PC-3 (cell line): ENCODE measurements at regions not wholly inside any gene's neighbourhood (a gene's known extent, or its start where the extent isn't known, plus 50 kb on each side); places are given as distances from the start of the nearest gene placed in this dataset.
"Not testable (repeated sequence)": the region's sequence is repeated elsewhere in the genome, so short reads cannot be mapped to it uniquely, and the experiment has no call there.

Experiments used
- ATAC-seq: fragments of 200-7000 bp; cut with Tn5 transposase; 2 replicates; pipeline ENCODE4 v1.9.1; 2020; ENCODE audit warnings: mild to moderate bottlenecking, moderate library complexity
- BruUV-seq: library from RNA; stranded (reverse); fragments of 400-500 nt; replicated peaks from 2 replicates; lab custom pipeline; 2021; lab: Mats Ljungman, UMichigan
- CTCF ChIA-PET: fragments of 300-600 bp; sonication (Branson Sonifier 250); formaldehyde crosslinking; loops from one replicate; lab custom pipeline; 2022; ENCODE audit warnings: antibody characterized with exemption; lab: Charles Lee
- POLR2A ChIA-PET: fragments of 300-600 bp; sonication (Branson Sonifier 250); formaldehyde crosslinking; loops from one replicate; lab custom pipeline; 2022; ENCODE audit warnings: antibody characterized with exemption; ENCODE audit not compliant: unreplicated experiment; lab: Charles Lee
- DNase-seq: peaks from one replicate; pipeline ENCODE4 v3.0.0-alpha.2; 2015
- H2AFZ ChIP-seq: fragments of 300-600 bp; sonication (generic); 2 replicates; pipeline ENCODE4 v1.6.0; 2016; ENCODE audit warnings: antibody characterized with exemption, low read length
- H3F3A ChIP-seq: fragments of 300-600 bp; sonication (generic); one replicate; pipeline ENCODE4 v1.6.0; 2017; ENCODE audit warnings: antibody characterized with exemption, low read length, control low read depth, mild to moderate bottlenecking; ENCODE audit not compliant: unreplicated experiment
- H3K27ac ChIP-seq: fragments of 300-600 bp; sonication (generic); 2 replicates; pipeline ENCODE4 v1.5.1; 2016; ENCODE audit warnings: mild to moderate bottlenecking, low read length
- H3K27me3 ChIP-seq: fragments of 300-600 bp; sonication (generic); 2 replicates; pipeline ENCODE4 v1.6.1; 2016; ENCODE audit warnings: low read length, mixed read lengths
- H3K36me3 ChIP-seq: fragments of 300-600 bp; sonication (generic); 2 replicates; pipeline ENCODE4 v1.6.1; 2016; ENCODE audit warnings: low read depth, mixed run types, low read length, mixed read lengths
- H3K4me1 ChIP-seq: fragments of 300-600 bp; sonication (generic); 2 replicates; pipeline ENCODE4 v1.5.1; 2016; ENCODE audit warnings: low read length; ENCODE audit not compliant: insufficient read depth
- H3K4me2 ChIP-seq: fragments of 300-600 bp; sonication (generic); 2 replicates; pipeline ENCODE4 v1.6.0; 2016; ENCODE audit warnings: low read length
- H3K4me3 ChIP-seq: fragments of 300-600 bp; sonication (generic); 2 replicates; pipeline ENCODE4 v1.5.1; 2016; ENCODE audit warnings: mild to moderate bottlenecking, low read length, mixed read lengths
- H3K79me2 ChIP-seq: fragments of 300-600 bp; sonication (generic); 2 replicates; pipeline ENCODE4 v1.6.1; 2017; ENCODE audit warnings: low read length, mixed read lengths
- H3K9ac ChIP-seq: fragments of 300-600 bp; sonication (generic); 2 replicates; pipeline ENCODE4 v1.6.0; 2016; ENCODE audit warnings: mild to moderate bottlenecking, low read length
- H3K9me2 ChIP-seq: fragments of 300-600 bp; sonication (generic); replicated peaks from 2 replicates; pipeline ENCODE4 v1.6.1; 2016; ENCODE audit warnings: mixed run types, low read length, mixed read lengths
- H3K9me3 ChIP-seq: fragments of 300-600 bp; sonication (generic); 2 replicates; pipeline ENCODE4 v1.6.1; 2016; ENCODE audit warnings: low read length, mixed read lengths
- H4K20me1 ChIP-seq: fragments of 300-600 bp; sonication (generic); 2 replicates; pipeline ENCODE4 v1.6.1; 2016; ENCODE audit warnings: low read length, mixed read lengths
- EZH2 ChIP-seq: fragments of 300-600 bp; sonication (generic); IDR thresholded peaks from one replicate; pipeline ENCODE4 v1.6.1; 2017; ENCODE audit warnings: antibody characterized with exemption, mild to moderate bottlenecking, low read length; ENCODE audit not compliant: unreplicated experiment
- EZH2phosphoT487 ChIP-seq: fragments of 300-600 bp; sonication (generic); IDR thresholded peaks from 2 replicates; pipeline ENCODE4 v1.6.1; 2018; ENCODE audit warnings: mild to moderate bottlenecking, antibody characterized with exemption, low read length, borderline replicate concordance
- intact Hi-C: fragments of 100-400 bp; cut with micrococcal nuclease; formaldehyde crosslinking; loops from 2 replicates; pipeline ENCODE4 v1.9.0; 2023
- TF ChIP-seq, protein P1 (sequence below): fragments of 300-600 bp; sonication (generic); conservative IDR thresholded peaks from 2 replicates; pipeline ENCODE4 v1.5.1; 2017; ENCODE audit warnings: antibody characterized with exemption, low read depth, mild to moderate bottlenecking, low read length

DNA sequence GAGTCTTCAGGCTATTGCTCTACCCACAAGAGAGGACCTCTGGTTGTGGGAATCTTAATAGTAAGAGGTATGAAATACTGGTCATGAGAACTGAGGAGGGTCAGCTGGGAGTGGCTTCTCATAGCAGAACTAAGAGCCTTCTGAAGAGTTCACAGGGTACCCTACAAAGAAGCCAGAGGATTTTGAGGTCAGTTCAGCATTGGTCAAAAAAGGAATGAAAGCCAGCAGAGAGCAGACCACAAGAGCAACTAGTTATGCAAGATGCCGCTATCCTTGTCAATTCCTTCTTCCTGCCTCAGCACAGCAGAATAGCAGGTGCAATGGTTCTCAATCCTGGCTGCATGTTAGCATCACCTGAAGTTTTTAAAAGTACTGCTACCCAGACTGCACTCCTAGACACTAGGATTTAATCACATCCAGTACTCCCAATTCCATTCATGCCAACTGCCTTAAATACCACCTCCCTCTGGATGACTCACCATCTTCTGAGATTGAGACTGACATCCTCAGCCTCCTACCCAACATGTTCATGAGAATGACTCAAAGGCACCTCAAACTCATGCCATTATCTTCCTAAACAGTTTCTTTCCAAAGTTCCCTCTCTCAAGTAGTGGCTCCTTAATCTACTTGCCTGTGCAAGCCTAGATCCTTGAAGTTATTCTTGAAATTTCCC lies 81.0 kb upstream of the RBMS1 start:
- POLR2A ChIA-PET: no interaction called here
- Histone ChIP-seq H3K79me2 (no peaks in the 10 kb centered on the region), H3K4me3 (no peak overlapping the region), H3K27me3 (no peaks in the 10 kb centered on the region), H3F3A (no peaks in the 10 kb centered on the region), H3K9me3 (no peaks in the 10 kb centered on the region), H3K9me2 (no peaks in the 10 kb centered on the region), H3K36me3 (peaks cover 2% of the 10 kb centered on the region; the same call in 1 of the 2 replicates), H2AFZ (no peak overlapping the region), H3K9ac (no peak overlapping the region), H3K4me1 (peaks cover 7% of the 10 kb centered on the region; the same call in 1 of the 2 replicates), H3K27ac (no peak overlapping the region), H4K20me1 (no peaks in the 10 kb centered on the region), H3K4me2 (no peak overlapping the region)
- BruUV-seq: no TSS peak
- CTCF ChIA-PET: no interaction called here
- TF ChIP-seq EZH2phosphoT487 (no peak), EZH2 (no peak)
- TF ChIP-seq, protein P1, sequence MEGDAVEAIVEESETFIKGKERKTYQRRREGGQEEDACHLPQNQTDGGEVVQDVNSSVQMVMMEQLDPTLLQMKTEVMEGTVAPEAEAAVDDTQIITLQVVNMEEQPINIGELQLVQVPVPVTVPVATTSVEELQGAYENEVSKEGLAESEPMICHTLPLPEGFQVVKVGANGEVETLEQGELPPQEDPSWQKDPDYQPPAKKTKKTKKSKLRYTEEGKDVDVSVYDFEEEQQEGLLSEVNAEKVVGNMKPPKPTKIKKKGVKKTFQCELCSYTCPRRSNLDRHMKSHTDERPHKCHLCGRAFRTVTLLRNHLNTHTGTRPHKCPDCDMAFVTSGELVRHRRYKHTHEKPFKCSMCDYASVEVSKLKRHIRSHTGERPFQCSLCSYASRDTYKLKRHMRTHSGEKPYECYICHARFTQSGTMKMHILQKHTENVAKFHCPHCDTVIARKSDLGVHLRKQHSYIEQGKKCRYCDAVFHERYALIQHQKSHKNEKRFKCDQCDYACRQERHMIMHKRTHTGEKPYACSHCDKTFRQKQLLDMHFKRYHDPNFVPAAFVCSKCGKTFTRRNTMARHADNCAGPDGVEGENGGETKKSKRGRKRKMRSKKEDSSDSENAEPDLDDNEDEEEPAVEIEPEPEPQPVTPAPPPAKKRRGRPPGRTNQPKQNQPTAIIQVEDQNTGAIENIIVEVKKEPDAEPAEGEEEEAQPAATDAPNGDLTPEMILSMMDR: no peak
- ATAC-seq (peak; percentile 76), DNase-seq (peak; percentile 78)
- intact Hi-C loops: no loop called here

DNA sequence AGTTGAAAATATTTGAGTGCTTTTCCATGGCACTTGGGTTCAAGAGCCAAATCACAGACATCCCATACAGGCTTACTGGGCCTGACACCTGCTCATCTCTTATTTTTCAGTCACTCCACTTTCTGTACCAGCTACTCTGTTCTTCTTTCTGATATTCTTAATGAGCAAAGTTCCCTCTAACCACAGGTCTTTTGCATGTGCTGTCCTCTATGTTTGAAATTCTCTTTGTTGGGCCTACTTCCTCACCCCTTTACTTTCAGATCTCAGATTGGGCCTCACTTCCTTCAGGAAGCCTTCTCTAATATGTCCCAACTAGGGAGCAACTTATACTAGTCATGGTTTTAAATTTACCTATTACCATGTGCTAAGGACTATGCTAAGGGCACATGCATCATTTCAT lies 81.8 kb upstream of the RBMS1 start:
- no TSS peak for BruUV-seq
- no peak overlapping the region for H3K9ac ChIP-seq
- H3K27me3 ChIP-seq: no peaks in the 10 kb centered on the region
- POLR2A ChIA-PET: no interaction called here
- TF ChIP-seq, protein P1: no peak
- TF ChIP-seq EZH2 (no peak), EZH2phosphoT487 (no peak)
- H3K9me3 ChIP-seq: no peaks in the 10 kb centered on the region
- no peak overlapping the region for H3K4me2 ChIP-seq
- peaks cover 2% of the 10 kb centered on the region; the same call in 1 of the 2 replicates for H3K36me3 ChIP-seq
- no peak overlapping the region for H2AFZ ChIP-seq
- H3K4me3 ChIP-seq: no peak overlapping the region
- H3K79me2 ChIP-seq: no peaks in the 10 kb centered on the region
- H4K20me1 ChIP-seq: no peaks in the 10 kb centered on the region
- H3F3A ChIP-seq: no peaks in the 10 kb centered on the region
- H3K9me2 ChIP-seq: no peaks in the 10 kb centered on the region
- ATAC-seq (no peak), DNase-seq (no peak)
- H3K27ac ChIP-seq: no peak overlapping the region
- intact Hi-C loops: no loop called here
- CTCF ChIA-PET: no interaction called here
- H3K4me1 ChIP-seq: peaks cover 7% of the 10 kb centered on the region; the same call in 1 of the 2 replicates

DNA sequence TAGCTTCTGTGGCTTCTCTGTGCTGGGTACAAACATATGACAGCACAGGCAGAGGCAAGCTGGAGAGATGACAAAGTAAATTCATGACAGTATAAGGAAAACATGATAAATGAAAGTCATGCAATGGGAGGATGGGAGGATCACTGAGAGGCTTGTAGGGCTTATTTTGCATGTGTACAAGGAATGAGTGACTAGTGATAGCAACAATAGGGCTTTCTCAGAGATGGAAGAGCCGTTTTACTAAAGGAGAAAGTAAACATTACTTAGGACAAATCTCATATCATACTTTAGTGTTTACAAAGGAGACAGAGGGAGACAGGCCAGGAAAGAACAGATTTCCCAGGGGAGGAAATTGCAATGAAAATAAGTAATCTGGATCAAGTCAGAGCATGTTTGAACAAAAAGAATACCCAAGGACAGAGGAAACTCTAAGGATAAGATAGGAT lies 82.5 kb upstream of the RBMS1 start:
- POLR2A ChIA-PET: no interaction called here

DNA sequence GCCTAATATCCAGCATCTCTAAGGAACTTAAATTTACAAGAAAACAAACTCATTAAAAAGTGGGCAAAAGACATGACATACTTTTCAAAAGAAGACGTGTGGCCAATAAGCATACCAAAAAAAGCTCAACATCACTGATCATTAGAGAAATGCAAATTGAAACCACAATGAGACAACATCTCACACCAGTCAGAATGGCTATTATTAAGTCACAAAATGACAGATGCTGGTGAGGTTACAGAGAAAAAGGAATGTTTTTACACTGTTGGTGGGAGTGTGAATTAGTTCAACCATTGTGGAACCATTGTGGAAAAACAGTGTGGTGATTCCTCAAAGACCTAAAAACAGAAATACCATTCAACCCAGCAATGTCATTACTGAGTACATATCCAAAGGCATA lies 83.5 kb upstream of the RBMS1 start:
- H3K9me2 ChIP-seq, H3K4me1 ChIP-seq, BruUV-seq, H3K4me2 ChIP-seq, H3F3A ChIP-seq, H3K9ac ChIP-seq, DNase-seq, H3K27ac ChIP-seq, intact Hi-C loops, H2AFZ ChIP-seq, CTCF ChIA-PET, H3K9me3 ChIP-seq, H3K79me2 ChIP-seq, H4K20me1 ChIP-seq, H3K36me3 ChIP-seq, H3K4me3 ChIP-seq, H3K27me3 ChIP-seq, POLR2A ChIA-PET, ATAC-seq: not testable (repeated sequence)

More for the DNA sequence above, 82.5 kb upstream of the RBMS1 start:
- no peaks in the 10 kb centered on the region for H3K27me3 ChIP-seq
- H3K9me3 ChIP-seq: no peaks in the 10 kb centered on the region
- peak; percentile 8 for DNase-seq
- no peaks in the 10 kb centered on the region for H3K9me2 ChIP-seq
- no peaks in the 10 kb centered on the region for H3K79me2 ChIP-seq
- no peaks in the 10 kb centered on the region for H4K20me1 ChIP-seq
- no peak overlapping the region for H3K9ac ChIP-seq
- no TSS peak for BruUV-seq
- TF ChIP-seq EZH2 (no peak), EZH2phosphoT487 (no peak)
- TF ChIP-seq, protein P1: no peak
- ATAC-seq: peak; percentile 61
- peaks cover 2% of the 10 kb centered on the region; the same call in 1 of the 2 replicates for H3K36me3 ChIP-seq
- no peak overlapping the region for H3K4me3 ChIP-seq
- H3K4me1 ChIP-seq: peaks cover 7% of the 10 kb centered on the region; the same call in 1 of the 2 replicates
- no peak overlapping the region for H3K27ac ChIP-seq
- CTCF ChIA-PET: no interaction called here
- no peak overlapping the region for H2AFZ ChIP-seq
- no peak overlapping the region for H3K4me2 ChIP-seq
- intact Hi-C loops: no loop called here
- no peaks in the 10 kb centered on the region for H3F3A ChIP-seq
